Stomach (tissue), 4 donors: ENCODE measurements at regions not wholly inside any gene's neighbourhood (a gene's known extent, or its start where the extent isn't known, plus 50 kb on each side); places are given as distances from the start of the nearest gene placed in this dataset.
"Not testable (repeated sequence)": the region's sequence is repeated elsewhere in the genome, so short reads cannot be mapped to it uniquely, and the experiment has no call there.

ENCODE experiments used
- EP300 ChIP-seq: sonication (generic); formaldehyde crosslinking; IDR thresholded peaks from one replicate; pipeline ENCODE4 v1.6.1; 2017; ENCODE audit warnings: antibody characterized with exemption
- POLR2A ChIP-seq, 4 donors: fragments of 450-650 bp; IDR thresholded peaks; one replicate each; pipeline ENCODE4 v1.6.1; 2016; ENCODE audit warnings: antibody characterized with exemption in 4 of 4, control low read depth in 2 of 4, mild to moderate bottlenecking in 1 of 4, moderate library complexity in 1 of 4
- POLR2AphosphoS5 ChIP-seq, 3 donors: sonication (generic); formaldehyde crosslinking; IDR thresholded peaks; one replicate each; pipeline ENCODE4 v1.6.1; 2016; ENCODE audit warnings: antibody characterized with exemption in 3 of 3
- TF ChIP-seq, protein P1 (sequence below), 7 experiments: fragments of 450-650 bp in 4 of 7; fragments of 200-600 bp in 3 of 7; sonication (generic) in 3 of 7; IDR thresholded peaks; one replicate each; pipeline ENCODE4 v1.5.1; 2016 to 2019; ENCODE audit warnings: antibody characterized with exemption in 7 of 7, control low read depth in 2 of 7, mild to moderate bottlenecking in 1 of 7

DNA sequence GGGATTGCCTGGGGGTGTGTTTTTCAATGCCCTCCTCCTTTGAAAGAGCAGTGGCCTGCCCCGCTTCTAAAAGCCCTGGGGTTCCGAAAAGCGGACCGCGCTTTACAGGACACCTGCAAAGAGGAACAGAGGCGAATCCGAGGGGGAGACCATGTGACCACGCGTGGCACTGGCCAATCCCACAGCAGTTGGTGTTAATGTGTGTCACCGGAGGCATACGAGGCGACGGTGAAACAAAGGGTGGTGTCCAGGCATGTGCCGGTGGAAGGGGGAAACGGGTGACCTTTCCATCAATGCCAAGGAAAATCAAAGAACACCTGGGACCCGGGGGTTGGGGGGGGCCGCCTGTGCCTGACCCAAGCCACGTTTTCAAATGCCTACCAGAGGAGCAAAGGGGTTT, 478.4 kb downstream of the SPATA31A7 start:
- not testable (repeated sequence) for TF ChIP-seq POLR2A (IDR thresholded peaks at IDR 0.05); EP300; POLR2AphosphoS5 (IDR thresholded peaks at IDR 0.05)
- TF ChIP-seq, protein P1, sequence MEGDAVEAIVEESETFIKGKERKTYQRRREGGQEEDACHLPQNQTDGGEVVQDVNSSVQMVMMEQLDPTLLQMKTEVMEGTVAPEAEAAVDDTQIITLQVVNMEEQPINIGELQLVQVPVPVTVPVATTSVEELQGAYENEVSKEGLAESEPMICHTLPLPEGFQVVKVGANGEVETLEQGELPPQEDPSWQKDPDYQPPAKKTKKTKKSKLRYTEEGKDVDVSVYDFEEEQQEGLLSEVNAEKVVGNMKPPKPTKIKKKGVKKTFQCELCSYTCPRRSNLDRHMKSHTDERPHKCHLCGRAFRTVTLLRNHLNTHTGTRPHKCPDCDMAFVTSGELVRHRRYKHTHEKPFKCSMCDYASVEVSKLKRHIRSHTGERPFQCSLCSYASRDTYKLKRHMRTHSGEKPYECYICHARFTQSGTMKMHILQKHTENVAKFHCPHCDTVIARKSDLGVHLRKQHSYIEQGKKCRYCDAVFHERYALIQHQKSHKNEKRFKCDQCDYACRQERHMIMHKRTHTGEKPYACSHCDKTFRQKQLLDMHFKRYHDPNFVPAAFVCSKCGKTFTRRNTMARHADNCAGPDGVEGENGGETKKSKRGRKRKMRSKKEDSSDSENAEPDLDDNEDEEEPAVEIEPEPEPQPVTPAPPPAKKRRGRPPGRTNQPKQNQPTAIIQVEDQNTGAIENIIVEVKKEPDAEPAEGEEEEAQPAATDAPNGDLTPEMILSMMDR (IDR thresholded peaks at IDR 0.05): not testable (repeated sequence)
